ENCODE measurements at regions not wholly inside any gene's neighbourhood (a gene's known extent, or its start where the extent isn't known, plus 50 kb on each side); places are given as distances from the start of the nearest gene placed in this dataset.

DNA sequence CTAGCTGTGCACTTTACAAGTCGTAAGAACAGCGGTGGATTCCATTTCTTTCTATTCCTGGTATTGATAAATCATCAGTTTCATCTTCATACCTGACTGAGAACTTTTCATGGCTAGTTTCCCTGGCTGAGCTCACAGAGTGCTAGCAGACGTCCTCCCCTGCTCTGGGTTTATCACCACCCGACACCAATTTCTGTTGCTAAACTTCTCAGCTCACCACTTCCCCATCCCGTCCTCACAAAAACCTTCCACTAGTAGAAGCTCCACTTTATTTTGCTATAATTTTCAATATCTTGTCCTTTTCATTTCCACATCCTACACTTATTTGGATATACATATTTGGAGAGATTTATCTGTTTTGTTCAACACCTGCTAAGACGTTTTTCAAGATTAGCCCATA, 869.4 kb upstream of the FRG1 start:
- TF ChIP-seq, protein P1, sequence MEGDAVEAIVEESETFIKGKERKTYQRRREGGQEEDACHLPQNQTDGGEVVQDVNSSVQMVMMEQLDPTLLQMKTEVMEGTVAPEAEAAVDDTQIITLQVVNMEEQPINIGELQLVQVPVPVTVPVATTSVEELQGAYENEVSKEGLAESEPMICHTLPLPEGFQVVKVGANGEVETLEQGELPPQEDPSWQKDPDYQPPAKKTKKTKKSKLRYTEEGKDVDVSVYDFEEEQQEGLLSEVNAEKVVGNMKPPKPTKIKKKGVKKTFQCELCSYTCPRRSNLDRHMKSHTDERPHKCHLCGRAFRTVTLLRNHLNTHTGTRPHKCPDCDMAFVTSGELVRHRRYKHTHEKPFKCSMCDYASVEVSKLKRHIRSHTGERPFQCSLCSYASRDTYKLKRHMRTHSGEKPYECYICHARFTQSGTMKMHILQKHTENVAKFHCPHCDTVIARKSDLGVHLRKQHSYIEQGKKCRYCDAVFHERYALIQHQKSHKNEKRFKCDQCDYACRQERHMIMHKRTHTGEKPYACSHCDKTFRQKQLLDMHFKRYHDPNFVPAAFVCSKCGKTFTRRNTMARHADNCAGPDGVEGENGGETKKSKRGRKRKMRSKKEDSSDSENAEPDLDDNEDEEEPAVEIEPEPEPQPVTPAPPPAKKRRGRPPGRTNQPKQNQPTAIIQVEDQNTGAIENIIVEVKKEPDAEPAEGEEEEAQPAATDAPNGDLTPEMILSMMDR (IDR thresholded peaks at IDR 0.05; ENCODE audit: low read depth, low read length, poor library complexity, severe bottlenecking): no peak
- TF ChIP-seq EZH2phosphoT487 (IDR thresholded peaks at IDR 0.05; ENCODE audit: borderline replicate concordance, low read length): no peak

All from DOHH2 (cell line).